ENCODE measurements at regions not wholly inside any gene's neighbourhood (a gene's known extent, or its start where the extent isn't known, plus 50 kb on each side); places are given as distances from the start of the nearest gene placed in this dataset.
"Not testable (repeated sequence)": the region's sequence is repeated elsewhere in the genome, so short reads cannot be mapped to it uniquely, and the experiment has no call there.

DNA sequence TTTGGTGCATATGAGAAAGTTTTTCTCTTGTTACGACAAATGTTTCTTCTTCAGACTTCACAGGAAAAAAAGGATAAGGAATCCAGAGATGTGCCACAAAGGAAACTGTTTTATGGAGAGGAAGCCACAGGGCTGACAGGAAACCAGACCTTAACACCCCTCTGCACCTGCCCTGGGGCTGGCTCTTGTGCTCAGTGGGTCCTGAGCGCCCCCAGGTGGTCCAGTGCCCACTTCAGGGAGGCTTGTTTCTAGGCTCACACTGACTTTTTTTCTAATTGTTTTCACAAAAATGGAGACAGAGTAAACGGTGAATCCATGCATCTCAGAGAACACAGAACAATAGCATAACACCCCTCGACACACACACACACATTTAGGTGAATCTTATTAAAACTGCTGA is 951.2 kb downstream of the TMEM121 start:
- not testable (repeated sequence) for H3K9me3 Mint-ChIP-seq (ENCODE audit: low read depth); H3K27me3 Mint-ChIP-seq

DNA sequence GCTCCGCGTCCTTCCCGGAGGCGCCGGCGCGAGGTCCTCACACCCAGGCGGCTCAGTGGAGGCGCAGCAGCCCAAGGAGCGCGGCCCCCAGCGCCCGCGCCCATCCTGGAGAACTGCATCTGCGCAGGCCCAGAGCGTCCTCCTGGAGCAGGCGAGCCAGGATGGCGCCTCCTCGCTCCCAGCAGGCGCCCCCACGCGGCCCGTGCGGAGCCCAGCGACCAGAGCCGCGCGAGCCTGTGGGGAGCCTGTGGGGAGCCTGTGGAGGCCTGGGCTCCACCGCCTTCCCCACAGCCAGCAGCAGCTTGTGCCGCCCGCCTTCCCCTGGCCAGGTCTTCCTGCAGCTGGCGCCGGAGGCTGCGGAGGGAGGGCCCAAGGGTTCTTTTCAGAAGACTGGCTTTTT is 953.9 kb downstream of the TMEM121 start:
- H3K9me3 Mint-ChIP-seq (ENCODE audit: low read depth); H3K27me3 Mint-ChIP-seq; H3K27ac Mint-ChIP-seq; H3K4me1 Mint-ChIP-seq; DNase-seq; H3K36me3 Mint-ChIP-seq; H3K4me3 Mint-ChIP-seq: not testable (repeated sequence)
- ATAC-seq = peak; percentile 87
- CTCF ChIA-PET = interaction anchor here (1.4 kb wide), 1 partner anchor 17 kb away, joined by 5 read pairs; no protein-coding TSS in a partner anchor

More for the DNA sequence above, 951.2 kb downstream of the TMEM121 start:
- peaks cover 18% of the 10 kb centered on the region for H3K4me1 Mint-ChIP-seq
- H3K4me3 Mint-ChIP-seq, H3K36me3 Mint-ChIP-seq, H3K27ac Mint-ChIP-seq, ATAC-seq, DNase-seq: not testable (repeated sequence)
- CTCF ChIA-PET = interaction anchor here (0.6 to 2.0 kb wide), 7 partner anchors 11 to 87 kb away, joined by 3 to 6 read pairs (median 4); no protein-coding TSS in a partner anchor

DNA sequence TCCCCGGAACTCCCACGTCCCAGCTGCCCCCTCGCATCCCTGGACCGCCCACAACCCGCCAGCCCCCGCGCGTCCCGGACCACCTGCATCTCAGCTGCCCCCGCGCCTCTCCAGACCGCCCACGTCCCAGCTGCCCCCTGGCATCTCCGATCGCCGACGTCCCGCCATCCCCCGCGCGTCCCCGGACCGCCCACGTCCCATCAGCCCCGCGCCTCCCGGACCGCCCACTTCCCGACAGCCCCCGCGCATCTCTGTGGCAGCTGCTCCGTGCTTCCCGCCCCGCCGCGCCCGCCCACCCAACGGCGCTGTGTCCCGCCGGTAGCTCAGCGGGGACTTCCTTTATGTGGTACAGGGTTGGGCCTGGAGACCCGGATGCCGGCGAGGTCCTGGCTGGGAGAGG is 955.8 kb downstream of the TMEM121 start:
- H3K4me1 Mint-ChIP-seq; CTCF ChIA-PET; H3K9me3 Mint-ChIP-seq (ENCODE audit: low read depth); H3K27me3 Mint-ChIP-seq; H3K4me3 Mint-ChIP-seq; DNase-seq; H3K27ac Mint-ChIP-seq; ATAC-seq; H3K36me3 Mint-ChIP-seq: not testable (repeated sequence)

DNA sequence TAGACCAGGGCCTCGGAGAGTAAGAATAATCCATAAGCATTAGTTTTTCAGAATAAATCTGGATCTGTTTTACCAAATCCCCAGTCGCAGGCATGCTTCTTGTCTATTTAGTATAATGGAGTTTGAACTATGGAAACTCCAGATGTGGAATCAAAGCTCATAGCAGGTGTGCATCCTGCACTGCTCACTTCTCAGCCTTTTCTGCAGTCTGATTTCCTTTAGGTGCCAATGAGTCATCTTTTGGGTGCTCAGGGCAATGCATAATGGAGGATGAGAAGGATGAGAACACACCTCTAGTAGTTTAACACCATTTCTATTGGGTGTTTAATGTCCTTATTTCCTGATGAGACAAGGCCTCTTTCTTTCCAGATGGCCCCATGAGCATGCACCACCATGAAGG is 961.2 kb downstream of the TMEM121 start:
- no peak overlapping the region for H3K27ac Mint-ChIP-seq
- DNase-seq = no peak
- CTCF ChIA-PET = interaction anchor here (0.7 to 9.3 kb wide), 7 partner anchors 9 to 71 kb away, joined by 3 to 111 read pairs (median 3); no protein-coding TSS in a partner anchor
- H3K36me3 Mint-ChIP-seq = no peaks in the 10 kb centered on the region
- peaks cover 36% of the 10 kb centered on the region for H3K4me1 Mint-ChIP-seq
- no peaks in the 10 kb centered on the region for H3K9me3 Mint-ChIP-seq (ENCODE audit: low read depth)
- no peaks in the 10 kb centered on the region for H3K27me3 Mint-ChIP-seq
- no peak for ATAC-seq
- no peak overlapping the region for H3K4me3 Mint-ChIP-seq

DNA sequence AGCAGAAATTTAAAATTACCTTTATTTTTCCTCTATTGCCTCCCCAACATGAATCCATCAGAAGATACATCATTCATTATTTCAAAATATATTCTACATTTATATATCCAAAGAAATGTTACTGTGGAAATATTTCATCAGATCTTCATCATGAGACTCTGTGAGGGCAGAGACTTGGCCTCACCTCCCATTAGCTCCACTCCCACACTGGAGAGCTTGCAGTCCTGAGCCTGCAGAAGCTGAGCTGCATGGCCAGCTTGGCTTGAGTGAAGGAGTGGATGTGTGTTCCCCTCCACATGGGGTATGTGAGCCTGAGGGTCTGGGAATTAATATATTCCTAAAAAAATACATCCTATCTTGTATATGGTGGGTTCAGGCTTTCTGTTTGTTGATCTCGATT is 961.9 kb downstream of the TMEM121 start:
- Mint-ChIP-seq H3K36me3 (no peaks in the 10 kb centered on the region), H3K9me3 (ENCODE audit: low read depth) (no peaks in the 10 kb centered on the region), H3K27ac (no peak overlapping the region), H3K27me3 (no peaks in the 10 kb centered on the region), H3K4me3 (no peak overlapping the region), H3K4me1 (peaks cover 36% of the 10 kb centered on the region)
- CTCF ChIA-PET = interaction anchor here (0.8 to 9.3 kb wide), 8 partner anchors 12 to 130 kb away, joined by 3 to 111 read pairs (median 4); no protein-coding TSS in a partner anchor
- DNase-seq (no peak), ATAC-seq (no peak)

DNA sequence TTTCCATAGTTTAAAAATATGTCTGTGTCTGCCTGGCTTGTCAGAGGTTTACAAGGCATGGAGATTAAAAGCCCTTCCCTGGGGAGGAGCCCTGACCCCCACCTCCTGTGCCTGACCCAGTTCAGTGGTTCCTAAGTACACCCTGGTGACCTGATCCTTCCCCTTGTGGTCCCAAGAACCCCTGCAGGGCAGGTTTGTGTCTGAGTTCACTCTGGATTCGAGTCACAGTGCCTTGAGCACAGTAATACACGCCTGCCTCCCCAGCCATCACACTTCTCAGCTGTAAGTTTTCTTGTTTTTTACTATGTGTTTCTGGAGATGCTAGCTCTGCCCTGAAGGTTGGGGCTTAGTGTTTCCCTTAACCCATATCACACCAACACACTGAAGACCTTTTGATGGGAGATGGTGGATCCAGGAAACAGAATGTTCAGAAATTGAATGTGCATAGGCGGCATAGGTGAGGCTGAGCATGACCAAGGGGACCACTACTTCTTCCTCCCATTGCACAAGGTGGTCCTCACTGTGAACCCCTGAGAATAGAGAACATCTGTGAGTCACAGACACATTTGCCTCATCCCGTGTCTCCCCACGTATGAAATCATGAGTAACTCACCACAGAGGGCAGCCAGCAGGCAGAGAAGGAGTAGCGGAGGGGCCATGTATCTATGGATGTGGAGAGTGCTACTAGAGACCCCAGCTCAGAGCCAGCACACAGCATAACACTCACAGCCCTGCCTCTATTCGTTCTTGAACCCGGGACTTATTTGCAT is 962.9 kb downstream of the TMEM121 start:
- Mint-ChIP-seq H3K27ac (peak overlapping the region; percentile 69), H3K36me3 (no peaks in the 10 kb centered on the region), H3K4me3 (no peak overlapping the region), H3K9me3 (ENCODE audit: low read depth) (no peaks in the 10 kb centered on the region), H3K27me3 (no peaks in the 10 kb centered on the region), H3K4me1 (peaks cover 41% of the 10 kb centered on the region)
- CTCF ChIA-PET = interaction anchor here (1.0 to 9.3 kb wide), 15 partner anchors 11 to 129 kb away, joined by 3 to 111 read pairs (median 4); no protein-coding TSS in a partner anchor
- DNase-seq = peak; percentile 71
- peak; percentile 84 for ATAC-seq

DNA sequence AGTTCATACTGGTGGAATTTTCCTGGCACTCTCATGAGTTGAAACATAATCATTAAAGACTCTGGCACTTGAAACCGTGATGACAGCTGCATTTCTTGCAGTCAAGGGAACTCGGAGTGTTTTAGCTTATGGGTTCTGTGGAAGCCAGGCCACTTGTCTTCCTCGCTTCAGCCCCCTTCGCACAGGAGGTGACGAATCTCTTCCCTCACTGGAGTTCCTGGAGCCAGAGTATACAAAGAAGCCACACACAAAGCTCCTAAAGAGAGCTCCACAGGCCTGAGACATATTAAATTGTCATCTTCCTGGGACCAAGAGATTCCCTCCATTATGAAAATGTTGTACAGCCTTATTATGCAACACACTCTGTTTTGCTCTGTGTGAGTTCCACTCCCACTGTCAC is 964.1 kb downstream of the TMEM121 start:
- Mint-ChIP-seq H3K36me3 (peaks cover 1% of the 10 kb centered on the region), H3K27ac (no peak overlapping the region), H3K27me3 (no peaks in the 10 kb centered on the region), H3K4me1 (peaks cover 48% of the 10 kb centered on the region), H3K9me3 (ENCODE audit: low read depth) (no peaks in the 10 kb centered on the region), H3K4me3 (no peak overlapping the region)
- DNase-seq = no peak
- CTCF ChIA-PET = interaction anchor here (1.0 to 9.3 kb wide), 10 partner anchors 12 to 74 kb away, joined by 3 to 111 read pairs (median 6); no protein-coding TSS in a partner anchor
- ATAC-seq = no peak

DNA sequence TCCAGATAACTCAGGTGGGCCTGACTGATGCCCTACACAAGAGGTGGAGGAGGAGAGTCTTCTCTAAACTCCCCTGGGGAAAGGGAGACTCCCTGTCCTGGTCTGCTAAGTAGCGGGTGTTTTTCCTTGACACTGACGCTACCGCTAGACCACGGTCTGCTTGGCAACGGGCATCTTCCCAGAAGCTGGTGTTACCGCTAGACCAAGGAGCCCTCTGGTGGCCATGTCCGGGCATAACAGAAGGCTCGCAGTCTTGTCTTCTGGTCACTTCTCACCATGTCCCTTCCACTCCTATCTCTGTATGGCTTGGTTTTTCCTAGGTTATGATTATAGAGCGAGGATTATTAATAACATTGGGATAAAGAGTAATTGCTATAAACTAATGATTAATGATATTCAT is 965.5 kb downstream of the TMEM121 start:
- peaks cover 45% of the 10 kb centered on the region for H3K4me1 Mint-ChIP-seq
- no peaks in the 10 kb centered on the region for H3K9me3 Mint-ChIP-seq (ENCODE audit: low read depth)
- H3K27ac Mint-ChIP-seq = no peak overlapping the region
- DNase-seq (no peak), ATAC-seq (no peak)
- CTCF ChIA-PET = interaction anchor here (1.0 to 9.3 kb wide), 4 partner anchors 13 to 55 kb away, joined by 3 to 111 read pairs (median 4); no protein-coding TSS in a partner anchor
- no peaks in the 10 kb centered on the region for H3K27me3 Mint-ChIP-seq
- H3K4me3 Mint-ChIP-seq = no peak overlapping the region
- peaks cover 1% of the 10 kb centered on the region for H3K36me3 Mint-ChIP-seq

DNA sequence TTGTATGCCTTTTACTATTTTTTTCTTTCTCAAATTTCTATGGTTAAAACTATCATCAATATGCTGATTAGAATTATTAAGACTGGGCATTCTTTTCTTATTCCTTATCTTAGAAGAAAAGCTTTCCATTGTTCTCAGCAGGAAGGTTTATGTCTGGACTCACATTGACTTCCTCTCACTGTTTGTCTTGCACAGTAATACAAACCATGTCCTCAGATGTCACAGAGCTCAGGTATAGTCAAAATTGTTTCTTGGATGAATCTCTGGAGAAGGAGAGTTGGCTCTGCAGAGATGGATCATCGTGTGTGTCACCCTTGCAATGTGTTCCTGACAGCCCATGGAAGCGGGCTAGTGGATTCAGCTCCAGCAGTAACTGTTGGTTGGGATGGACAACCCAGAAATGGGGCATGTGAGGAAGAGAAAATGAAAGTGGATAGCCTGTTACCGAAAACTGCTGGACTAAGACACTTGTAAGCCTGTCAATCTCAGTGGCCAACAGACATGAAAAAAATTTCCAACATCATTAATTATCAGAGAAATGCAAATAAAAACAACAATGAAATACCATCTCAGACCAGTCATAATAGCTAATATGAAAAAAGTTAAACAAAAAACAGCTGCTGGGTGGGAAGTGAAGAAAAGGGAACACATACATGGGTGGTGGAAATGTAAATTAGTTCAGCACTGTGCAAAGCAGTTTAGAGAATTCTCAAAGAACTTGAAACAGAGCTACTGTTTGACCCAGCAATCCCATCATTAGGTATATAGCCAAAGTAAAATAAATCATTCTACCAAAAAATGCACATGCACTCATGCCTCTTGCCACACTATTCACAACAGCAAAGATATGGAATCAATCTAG is 967.8 kb downstream of the TMEM121 start:
- ATAC-seq (peak; percentile 68), DNase-seq (no peak)
- CTCF ChIA-PET = interaction anchor here (0.5 to 9.3 kb wide), 10 partner anchors 10 to 112 kb away, joined by 3 to 111 read pairs (median 4); no protein-coding TSS in a partner anchor
- H3K27me3 Mint-ChIP-seq = peaks cover 3% of the 10 kb centered on the region
- H3K4me1 Mint-ChIP-seq = peaks cover 24% of the 10 kb centered on the region
- peaks cover 1% of the 10 kb centered on the region for H3K36me3 Mint-ChIP-seq
- H3K9me3 Mint-ChIP-seq (ENCODE audit: low read depth) = no peaks in the 10 kb centered on the region
- peak overlapping the region; percentile 68 for H3K27ac Mint-ChIP-seq
- H3K4me3 Mint-ChIP-seq = peak overlapping the region; percentile 75

DNA sequence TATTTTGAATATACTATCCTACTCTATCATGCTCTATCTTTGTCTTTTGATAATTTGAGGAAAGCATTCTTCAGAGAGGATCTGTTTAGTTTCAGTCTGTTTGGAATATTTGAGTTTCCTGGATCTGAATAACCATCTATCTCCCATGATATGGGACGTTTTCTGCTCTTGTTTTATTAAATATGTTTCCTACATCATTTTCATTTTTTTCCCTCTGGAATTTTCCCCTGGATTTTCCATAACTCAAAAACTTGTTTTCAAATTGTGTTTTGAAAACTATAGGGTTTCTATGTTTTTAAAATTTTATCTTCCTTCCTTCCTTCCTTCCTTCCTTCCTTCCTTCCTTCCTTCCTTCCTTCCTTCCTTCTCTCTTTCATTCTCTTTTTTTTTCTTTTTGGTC is 974.2 kb downstream of the TMEM121 start:
- Mint-ChIP-seq H3K27ac (no peak overlapping the region), H3K27me3 (peaks cover 30% of the 10 kb centered on the region), H3K4me1 (peaks cover 5% of the 10 kb centered on the region), H3K9me3 (ENCODE audit: low read depth) (no peaks in the 10 kb centered on the region), H3K36me3 (no peaks in the 10 kb centered on the region), H3K4me3 (no peak overlapping the region)
- CTCF ChIA-PET = interaction anchor here (1.0 to 9.6 kb wide), 2 partner anchors 10 to 17 kb away, joined by 4 to 111 read pairs; no protein-coding TSS in a partner anchor
- DNase-seq (no peak), ATAC-seq (no peak)

DNA sequence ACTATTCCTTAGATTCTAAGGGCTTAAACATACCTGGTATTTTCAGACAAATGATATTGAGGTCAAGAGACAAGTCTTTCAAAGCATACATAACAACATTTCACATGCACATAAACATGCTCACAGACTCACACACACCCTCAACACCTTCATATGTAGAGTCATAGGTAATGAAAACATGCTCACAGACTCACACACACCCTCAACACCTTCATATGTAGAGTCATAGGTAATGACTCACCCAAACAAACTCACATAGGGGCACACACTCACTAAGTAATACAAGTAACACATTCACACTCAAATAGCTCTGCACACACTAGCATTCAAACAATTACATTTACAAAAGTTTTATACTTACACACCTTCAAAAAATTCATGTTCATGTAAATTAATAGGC is 975.5 kb downstream of the TMEM121 start:
- ATAC-seq (no peak), DNase-seq (no peak)
- Mint-ChIP-seq H3K4me1 (peaks cover 19% of the 10 kb centered on the region), H3K36me3 (no peaks in the 10 kb centered on the region), H3K9me3 (ENCODE audit: low read depth) (no peaks in the 10 kb centered on the region), H3K27ac (no peak overlapping the region), H3K27me3 (peaks cover 30% of the 10 kb centered on the region), H3K4me3 (no peak overlapping the region)
- CTCF ChIA-PET = interaction anchor here (0.8 to 9.6 kb wide), 3 partner anchors 11 to 116 kb away, joined by 3 to 111 read pairs (median 3); no protein-coding TSS in a partner anchor

DNA sequence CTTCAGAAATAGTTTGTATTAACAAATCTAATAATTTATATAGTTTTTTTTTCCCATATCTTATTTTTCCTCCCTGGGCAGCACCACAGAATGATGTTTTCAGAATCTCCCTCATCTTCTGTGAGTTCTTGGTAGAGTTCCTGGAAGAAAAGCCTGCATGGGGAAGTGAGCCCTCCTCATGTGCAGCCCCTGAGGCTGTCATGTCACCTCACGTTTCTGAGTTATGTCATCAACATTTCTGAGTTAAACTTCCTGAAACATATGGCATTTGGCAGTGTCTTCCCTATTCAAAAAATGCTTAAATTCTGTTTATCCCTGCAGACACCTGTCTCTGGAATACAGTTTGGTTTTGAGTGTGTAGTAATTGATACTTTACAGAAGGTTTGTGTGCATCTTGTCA is 979.0 kb downstream of the TMEM121 start:
- no peak for DNase-seq
- Mint-ChIP-seq H3K4me3 (no peak overlapping the region), H3K36me3 (no peaks in the 10 kb centered on the region), H3K27ac (no peak overlapping the region), H3K27me3 (peaks cover 33% of the 10 kb centered on the region), H3K4me1 (peaks cover 48% of the 10 kb centered on the region), H3K9me3 (ENCODE audit: low read depth) (no peaks in the 10 kb centered on the region)
- ATAC-seq = no peak
- CTCF ChIA-PET = interaction anchor here (1.4 to 9.6 kb wide), 6 partner anchors 14 to 86 kb away, joined by 3 to 111 read pairs (median 32); no protein-coding TSS in a partner anchor

DNA sequence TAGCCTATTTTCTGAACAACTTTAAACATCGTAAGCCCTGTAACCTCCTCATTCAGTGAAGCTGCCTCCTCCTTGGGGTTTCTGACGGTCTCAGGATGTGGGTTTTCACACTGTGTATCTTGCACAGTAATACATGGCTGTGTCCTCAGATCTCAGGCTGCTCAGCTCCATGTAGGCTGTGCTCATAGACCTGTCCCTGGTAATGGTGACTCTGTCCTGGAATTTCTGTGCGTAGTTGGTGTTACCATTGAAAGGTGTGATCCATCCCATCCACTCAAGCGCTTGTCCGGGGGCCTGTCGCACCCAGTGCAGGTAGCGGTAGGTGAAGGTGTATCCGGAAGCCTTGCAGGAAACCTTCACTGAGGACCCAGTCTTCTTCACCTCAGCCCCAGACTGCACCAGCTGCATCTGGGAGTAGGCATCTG is 980.5 kb downstream of the TMEM121 start:
- ATAC-seq = peak; percentile 79
- peak; percentile 87 for DNase-seq
- H3K4me3 Mint-ChIP-seq = peak overlapping the region; percentile 63

More for the DNA sequence above, 980.5 kb downstream of the TMEM121 start:
- Mint-ChIP-seq H3K27ac (peak overlapping the region; percentile 91), H3K27me3 (peaks cover 30% of the 10 kb centered on the region), H3K36me3 (no peaks in the 10 kb centered on the region), H3K9me3 (ENCODE audit: low read depth) (no peaks in the 10 kb centered on the region), H3K4me1 (peaks cover 64% of the 10 kb centered on the region)
- CTCF ChIA-PET = interaction anchor here (1.0 to 9.6 kb wide), 19 partner anchors 10 to 199 kb away, joined by 3 to 111 read pairs (median 6); no protein-coding TSS in a partner anchor

Data from activated CD8-positive, alpha-beta memory T cell treated with anti-CD3 and anti-CD28 coated beads, Interleukin-2, amount 10 ng/mL, durations not matched to agents 7 days and 5 days (primary cell).